Activated CD4-positive, alpha-beta T cell treated with anti-CD3 and anti-CD28 coated beads, Interleukin-2, amount 10 ng/mL, durations not matched to agents 24 days and 14 days (primary cell): ENCODE measurements at regions not wholly inside any gene's neighbourhood (a gene's known extent, or its start where the extent isn't known, plus 50 kb on each side); places are given as distances from the start of the nearest gene placed in this dataset.

Source experiments
- DNase-seq: peaks from one replicate; pipeline ENCODE4 v3.0.0; 2022
- H3K27ac Mint-ChIP-seq: one replicate; pipeline ENCODE4 v1.8.0; 2022; ENCODE audit warnings: mild to moderate bottlenecking, mixed read lengths
- H3K27me3 Mint-ChIP-seq: one replicate; pipeline ENCODE4 v1.8.0; 2022; ENCODE audit warnings: mixed read lengths
- H3K36me3 Mint-ChIP-seq: one replicate; pipeline ENCODE4 v1.8.0; 2022; ENCODE audit warnings: low read depth, mild to moderate bottlenecking, mixed read lengths
- H3K4me1 Mint-ChIP-seq: one replicate; pipeline ENCODE4 v1.8.0; 2021; ENCODE audit warnings: mixed read lengths
- H3K4me3 Mint-ChIP-seq: one replicate; pipeline ENCODE4 v1.8.0; 2022; ENCODE audit warnings: mild to moderate bottlenecking, moderate library complexity, mixed read lengths
- H3K9me3 Mint-ChIP-seq: one replicate; pipeline ENCODE4 v1.8.0; 2021; ENCODE audit warnings: mixed read lengths
- intact Hi-C: fragments of 100-400 bp; cut with micrococcal nuclease; formaldehyde crosslinking; loops from one replicate; pipeline ENCODE4 v1.15.1; 2023

DNA sequence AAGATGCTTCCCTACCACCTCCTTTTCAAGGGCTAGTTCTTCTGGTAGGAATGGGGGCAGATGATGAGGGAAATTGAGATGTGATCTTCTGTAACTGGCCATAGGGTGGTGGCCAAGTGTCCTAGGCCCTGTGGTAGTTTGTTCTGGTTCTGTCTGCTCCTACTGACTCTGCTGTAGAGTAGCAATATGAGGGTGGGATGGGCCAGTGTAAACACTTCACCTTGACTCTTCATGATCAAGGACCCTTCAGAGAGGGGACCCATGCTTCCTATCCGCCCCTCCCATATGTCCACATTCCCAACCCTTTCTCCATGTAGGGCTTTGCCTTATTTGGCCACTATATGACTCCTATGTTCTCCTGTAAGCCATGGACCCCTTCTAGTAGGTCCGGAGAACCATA is 230.3 kb upstream of the SESN3 start:
- intact Hi-C loops = no loop called here
- no peaks in the 10 kb centered on the region for H3K36me3 Mint-ChIP-seq
- H3K27ac Mint-ChIP-seq = no peak overlapping the region
- H3K9me3 Mint-ChIP-seq = peaks cover 15% of the 10 kb centered on the region
- H3K27me3 Mint-ChIP-seq = no peaks in the 10 kb centered on the region
- H3K4me1 Mint-ChIP-seq = no peaks in the 10 kb centered on the region
- H3K4me3 Mint-ChIP-seq = no peak overlapping the region
- peak; percentile 40 for DNase-seq

DNA sequence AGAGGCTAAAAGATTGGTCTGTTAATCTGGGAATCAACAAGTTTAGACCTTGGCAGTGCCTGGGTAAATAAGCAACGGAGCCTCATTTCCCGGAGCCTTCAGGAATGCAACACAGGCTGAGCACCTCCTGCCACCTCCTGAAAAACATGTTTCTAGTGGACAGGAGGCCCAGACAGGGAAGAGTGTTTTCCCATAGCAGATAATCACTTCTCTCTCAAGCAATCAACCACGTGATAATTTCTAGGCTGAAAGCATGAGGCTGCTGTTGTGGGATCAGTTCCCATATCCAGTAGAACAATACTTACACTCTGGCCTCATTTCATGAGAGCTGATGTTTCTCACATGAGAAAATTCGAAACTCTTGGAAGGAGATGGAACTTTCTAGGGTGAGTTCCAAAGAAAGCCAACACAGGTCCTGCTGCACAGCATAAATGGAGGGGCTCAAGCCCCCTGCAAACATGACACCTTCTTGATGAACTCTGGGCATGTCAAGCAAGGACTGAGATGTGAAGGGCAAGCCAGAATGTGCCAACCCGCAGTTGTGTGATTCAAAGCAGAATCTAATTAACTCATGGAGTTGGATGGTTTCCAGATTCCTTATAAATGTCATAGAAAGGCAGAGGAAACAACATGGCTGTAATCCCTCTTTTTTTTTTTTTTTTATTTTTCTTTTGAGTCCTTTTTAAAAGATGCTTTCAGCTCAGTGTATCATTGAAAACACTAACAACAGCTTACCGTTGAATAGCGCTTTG is 228.5 kb upstream of the SESN3 start:
- Mint-ChIP-seq H3K9me3 (peaks cover 21% of the 10 kb centered on the region), H3K4me3 (no peak overlapping the region), H3K27ac (no peak overlapping the region), H3K4me1 (peaks cover 9% of the 10 kb centered on the region), H3K27me3 (no peaks in the 10 kb centered on the region), H3K36me3 (no peaks in the 10 kb centered on the region)
- peak; percentile 25 for DNase-seq
- intact Hi-C loops = no loop called here

DNA sequence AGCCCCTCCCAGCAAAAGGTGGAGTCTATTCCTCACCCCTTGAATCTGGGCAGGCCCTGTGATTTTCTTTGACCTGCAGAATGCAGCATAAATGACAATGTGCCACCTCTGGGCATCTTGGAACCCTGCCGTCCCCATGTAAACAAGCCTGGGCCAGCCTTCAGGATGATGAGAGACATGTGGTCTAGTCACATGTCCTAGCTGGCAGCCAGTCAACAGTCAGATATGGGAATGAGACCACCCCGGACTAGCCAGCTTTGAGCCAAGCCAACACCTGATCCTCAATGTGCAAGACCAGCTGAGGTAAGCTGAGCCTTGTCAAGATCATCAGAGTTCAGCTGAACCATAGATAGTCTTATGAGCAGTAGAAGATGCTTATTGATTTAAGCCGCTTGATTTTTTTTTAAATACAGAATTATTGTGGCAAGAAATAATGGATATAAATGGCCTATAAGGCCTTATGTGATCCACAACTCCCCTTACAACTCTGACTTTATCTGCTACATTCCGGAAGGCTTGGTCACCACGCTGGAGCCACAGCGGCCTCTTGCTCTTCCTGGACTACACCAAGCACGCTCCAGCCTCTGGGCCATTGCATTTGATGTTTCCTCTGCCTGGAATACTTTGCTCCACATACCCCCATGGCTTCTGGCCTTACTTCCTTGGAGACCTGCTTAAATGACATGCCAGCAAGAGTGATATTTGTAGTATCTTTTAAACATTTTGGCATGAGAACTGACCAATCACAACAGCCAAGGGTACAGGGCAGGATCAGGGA is 225.9 kb upstream of the SESN3 start:
- intact Hi-C loops = no loop called here
- DNase-seq = no peak
- no peaks in the 10 kb centered on the region for H3K27me3 Mint-ChIP-seq
- H3K4me3 Mint-ChIP-seq = no peak overlapping the region
- no peak overlapping the region for H3K27ac Mint-ChIP-seq
- H3K36me3 Mint-ChIP-seq = no peaks in the 10 kb centered on the region
- H3K9me3 Mint-ChIP-seq = peaks cover 18% of the 10 kb centered on the region
- H3K4me1 Mint-ChIP-seq = peaks cover 9% of the 10 kb centered on the region

DNA sequence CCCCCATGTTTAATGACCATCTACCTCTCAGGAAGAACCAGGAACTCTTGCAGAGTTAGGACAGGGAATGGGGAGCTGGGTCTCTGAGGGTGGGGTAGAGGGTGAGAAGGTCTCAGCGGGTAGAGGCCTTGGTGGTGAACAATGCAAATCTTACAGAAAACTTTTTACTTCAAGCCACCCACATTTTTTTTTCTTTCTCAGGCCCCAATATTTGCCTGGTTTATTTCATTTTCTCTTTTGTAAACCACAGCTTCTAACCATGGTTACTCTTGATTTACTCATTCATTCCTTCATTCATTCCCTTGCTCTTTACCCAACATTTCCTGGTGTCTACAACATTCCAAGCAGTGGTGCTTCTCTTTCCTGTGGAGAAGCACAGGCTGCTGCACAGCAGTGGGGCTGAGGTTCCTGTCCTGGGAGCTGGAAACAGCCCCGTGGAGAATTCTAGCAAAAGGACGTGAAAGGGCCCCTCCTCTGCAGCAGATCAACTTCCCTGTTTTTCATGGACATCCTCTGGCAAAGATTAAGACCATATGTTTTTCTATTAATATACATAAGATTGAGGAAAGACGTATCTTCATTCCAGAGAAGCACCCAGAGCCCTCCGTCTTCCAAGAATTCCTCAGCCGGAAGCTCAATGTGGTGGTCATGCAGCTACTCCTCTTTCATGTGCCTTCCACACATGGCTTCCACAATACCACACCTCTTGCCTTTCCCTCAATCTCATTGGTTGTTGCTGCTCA is 224.4 kb upstream of the SESN3 start:
- peak; percentile 34 for DNase-seq
- H3K4me3 Mint-ChIP-seq = no peak overlapping the region
- H3K9me3 Mint-ChIP-seq = peaks cover 10% of the 10 kb centered on the region
- H3K27ac Mint-ChIP-seq = no peak overlapping the region
- no peaks in the 10 kb centered on the region for H3K36me3 Mint-ChIP-seq
- intact Hi-C loops = no loop called here
- H3K4me1 Mint-ChIP-seq = peaks cover 9% of the 10 kb centered on the region
- no peaks in the 10 kb centered on the region for H3K27me3 Mint-ChIP-seq

DNA sequence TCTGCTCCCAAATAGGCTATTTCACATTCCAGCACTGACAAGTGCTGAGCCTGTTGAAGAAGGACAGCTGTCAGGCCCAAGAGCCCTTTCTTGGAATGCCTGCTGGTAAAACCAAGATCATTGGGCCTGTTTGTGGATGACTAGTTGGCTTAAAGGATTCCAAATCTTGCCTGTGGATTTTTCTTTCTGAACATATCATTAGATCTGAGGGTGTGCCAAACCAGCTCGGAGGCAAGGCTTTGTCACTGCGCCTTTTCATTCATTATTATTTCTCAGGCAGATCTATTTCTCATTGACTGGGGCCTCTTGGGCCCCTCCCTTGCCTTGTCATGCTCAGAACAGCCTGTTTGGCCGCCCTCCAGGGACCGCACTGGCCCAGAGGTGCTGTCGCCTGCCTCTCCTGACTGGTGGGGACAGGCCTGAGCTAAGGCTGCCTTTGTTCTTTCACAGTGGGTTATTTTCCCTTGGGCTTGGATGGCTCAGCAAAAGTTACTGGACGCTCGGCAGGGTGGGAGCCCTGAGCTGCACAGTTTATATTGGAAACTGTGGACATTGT is 222.7 kb upstream of the SESN3 start:
- H3K4me1 Mint-ChIP-seq = peaks cover 9% of the 10 kb centered on the region

DNA sequence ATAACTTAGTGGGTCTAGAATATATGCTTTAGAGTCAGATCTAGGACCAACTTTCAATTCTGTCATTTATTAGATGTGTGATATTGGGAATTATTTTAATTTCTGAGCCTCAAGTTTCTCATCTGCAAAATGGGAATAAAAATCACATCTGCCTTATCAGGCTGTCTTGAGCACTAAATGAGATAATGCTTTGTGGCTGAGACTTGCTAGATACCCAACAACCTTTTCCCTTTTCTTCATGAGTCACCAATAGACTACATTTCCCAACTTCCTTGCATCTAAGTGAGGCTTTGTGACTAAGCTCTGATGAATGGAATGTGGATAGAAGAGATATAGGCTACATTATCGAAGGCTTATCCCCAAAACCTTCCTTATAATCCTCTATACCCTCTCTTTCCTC is 220.7 kb upstream of the SESN3 start:
- Mint-ChIP-seq H3K4me1 (peaks cover 9% of the 10 kb centered on the region), H3K27ac (no peak overlapping the region), H3K9me3 (peaks cover 11% of the 10 kb centered on the region), H3K36me3 (no peaks in the 10 kb centered on the region), H3K27me3 (no peaks in the 10 kb centered on the region), H3K4me3 (no peak overlapping the region)
- no peak for DNase-seq
- intact Hi-C loops = no loop called here

More for the DNA sequence above, 222.7 kb upstream of the SESN3 start:
- Mint-ChIP-seq H3K9me3 (peaks cover 11% of the 10 kb centered on the region), H3K27ac (no peak overlapping the region), H3K36me3 (no peaks in the 10 kb centered on the region), H3K4me3 (no peak overlapping the region), H3K27me3 (no peaks in the 10 kb centered on the region)
- intact Hi-C loops = no loop called here
- DNase-seq = peak; percentile 28

DNA sequence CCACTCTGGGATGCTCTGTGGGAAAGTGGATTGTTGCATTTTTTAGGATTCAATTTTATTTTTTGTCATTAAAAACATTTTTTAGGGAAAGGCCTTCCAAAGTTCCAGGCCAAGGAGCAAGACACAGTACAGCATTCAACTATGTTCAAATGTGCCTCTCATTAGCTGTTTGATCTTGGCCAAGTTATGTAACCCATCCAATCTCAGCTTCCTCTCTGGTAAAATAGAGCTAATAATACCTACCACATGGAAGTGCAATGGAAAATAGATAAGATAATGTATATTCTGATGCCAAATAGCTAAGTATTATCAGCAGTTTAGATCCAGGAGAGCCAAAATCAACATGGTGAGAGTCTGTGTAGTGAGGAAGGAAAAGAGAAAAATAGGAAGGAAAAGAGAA is 220.3 kb upstream of the SESN3 start:
- no peaks in the 10 kb centered on the region for H3K36me3 Mint-ChIP-seq
- no peak for DNase-seq
- H3K27me3 Mint-ChIP-seq = no peaks in the 10 kb centered on the region
- peaks cover 9% of the 10 kb centered on the region for H3K4me1 Mint-ChIP-seq
- intact Hi-C loops = no loop called here
- no peak overlapping the region for H3K27ac Mint-ChIP-seq
- H3K9me3 Mint-ChIP-seq = peaks cover 10% of the 10 kb centered on the region
- H3K4me3 Mint-ChIP-seq = no peak overlapping the region

DNA sequence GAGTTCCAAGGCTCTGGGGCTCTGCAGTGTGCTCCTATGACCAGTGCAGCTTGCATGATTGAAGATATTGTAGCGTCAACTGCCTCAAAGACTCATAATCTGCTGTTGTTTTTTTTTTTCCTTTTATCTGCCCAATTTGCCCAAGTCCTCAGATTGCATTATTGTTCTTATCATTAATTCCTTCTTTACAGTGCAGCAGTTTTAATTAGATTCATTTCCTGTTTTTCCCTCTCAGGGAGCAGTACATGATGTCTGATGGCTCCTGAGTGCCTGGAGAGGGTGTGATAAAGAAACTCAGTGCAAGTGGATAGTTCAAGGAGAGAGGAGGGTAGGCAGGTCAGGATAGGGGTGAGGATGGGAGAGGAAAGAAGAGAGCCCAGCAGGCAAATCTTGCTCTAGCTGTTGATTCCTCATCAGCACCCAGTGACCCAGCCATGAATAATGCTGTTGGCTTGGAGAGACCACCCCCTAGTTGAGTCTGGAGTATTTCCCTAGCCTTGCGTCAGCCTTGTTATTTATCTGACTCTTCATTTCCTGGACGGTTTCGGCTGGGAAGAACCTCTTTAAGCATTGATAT is 219.6 kb upstream of the SESN3 start:
- H3K36me3 Mint-ChIP-seq = no peaks in the 10 kb centered on the region
- intact Hi-C loops = no loop called here

DNA sequence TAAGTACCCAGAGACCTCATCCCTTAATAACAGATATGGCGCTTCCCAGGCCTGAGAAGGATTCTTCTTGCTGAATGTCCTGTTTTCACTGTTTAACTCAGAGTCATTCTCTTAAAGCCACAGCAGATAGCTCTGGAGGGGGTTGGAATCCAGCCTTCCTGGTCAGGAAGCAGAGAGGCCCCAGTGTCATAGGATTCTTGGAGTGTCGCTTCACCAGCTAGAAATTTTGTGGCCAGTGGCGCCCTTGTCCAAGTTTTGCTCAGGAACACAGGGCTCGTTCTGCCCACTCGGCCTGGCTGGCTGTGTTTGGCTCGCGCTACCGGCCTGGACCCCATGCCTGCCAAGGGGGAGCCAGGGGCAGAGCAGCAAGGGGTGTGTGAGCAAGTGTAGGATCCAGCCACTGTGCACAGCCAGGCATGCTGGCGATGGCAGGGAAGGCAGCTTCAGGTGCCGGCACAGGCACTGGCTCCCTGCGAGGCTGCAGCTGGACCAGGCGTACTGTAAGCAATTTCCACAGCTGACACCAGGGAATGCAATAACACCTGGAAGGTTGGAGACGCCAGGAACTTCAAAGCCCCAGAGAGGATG is 214.8 kb upstream of the SESN3 start:
- no peak for DNase-seq
- Mint-ChIP-seq H3K4me3 (no peak overlapping the region), H3K9me3 (peaks cover 5% of the 10 kb centered on the region), H3K36me3 (no peaks in the 10 kb centered on the region), H3K27me3 (no peaks in the 10 kb centered on the region), H3K4me1 (peaks cover 13% of the 10 kb centered on the region), H3K27ac (no peak overlapping the region)
- intact Hi-C loops = loop anchor here (10.0 kb wide), 1 partner anchor 101 kb away; no protein-coding TSS in a partner anchor

More for the DNA sequence above, 219.6 kb upstream of the SESN3 start:
- peaks cover 9% of the 10 kb centered on the region for H3K4me1 Mint-ChIP-seq
- no peak for DNase-seq
- no peak overlapping the region for H3K4me3 Mint-ChIP-seq
- no peaks in the 10 kb centered on the region for H3K27me3 Mint-ChIP-seq
- no peak overlapping the region for H3K27ac Mint-ChIP-seq
- peaks cover 5% of the 10 kb centered on the region for H3K9me3 Mint-ChIP-seq

DNA sequence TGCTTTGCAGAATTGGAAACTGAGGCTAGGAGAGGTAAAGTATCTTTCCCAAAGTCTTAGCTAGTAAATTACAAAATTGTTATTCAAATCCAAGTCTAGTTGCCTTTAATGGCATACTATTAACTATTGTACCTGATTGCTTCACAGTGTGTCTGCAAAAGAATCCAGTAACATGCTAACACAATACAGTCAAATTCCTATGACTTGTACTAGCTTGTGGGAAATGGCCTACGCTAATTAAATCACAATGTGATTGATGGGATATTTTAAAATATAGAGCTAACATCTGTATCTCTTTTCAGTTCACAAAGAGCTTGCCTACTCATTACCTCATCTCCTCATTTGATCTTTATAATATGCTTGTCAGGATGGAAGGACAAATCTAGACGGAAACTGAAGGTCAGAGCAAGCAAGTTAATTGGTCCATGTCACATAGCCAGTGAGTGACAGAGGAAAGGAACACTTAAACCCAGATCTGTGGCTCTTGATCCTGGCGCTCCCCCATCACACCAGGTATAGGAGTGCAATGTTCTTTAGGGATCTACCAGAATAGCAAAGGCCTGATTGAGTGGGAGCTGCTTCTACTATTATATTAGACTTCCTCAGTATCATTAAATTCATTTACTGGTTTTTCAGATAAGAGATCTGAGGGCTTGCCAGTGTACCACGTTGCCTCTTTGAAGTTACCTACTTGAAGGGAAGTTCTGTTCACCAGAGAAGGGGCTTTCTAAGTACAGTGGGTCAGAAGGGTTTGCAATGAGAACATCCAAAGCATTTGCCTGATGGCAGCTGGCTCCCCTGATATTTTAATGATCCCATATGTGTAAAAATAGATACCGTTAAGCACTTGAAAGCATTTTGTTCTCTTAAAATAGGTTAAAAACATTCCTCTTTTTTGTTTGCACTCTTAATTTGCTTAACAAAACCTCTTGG is 213.6 kb upstream of the SESN3 start:
- Mint-ChIP-seq H3K9me3 (peaks cover 2% of the 10 kb centered on the region), H3K27ac (no peak overlapping the region), H3K4me1 (peaks cover 13% of the 10 kb centered on the region), H3K27me3 (no peaks in the 10 kb centered on the region), H3K36me3 (no peaks in the 10 kb centered on the region), H3K4me3 (no peak overlapping the region)
- DNase-seq = no peak
- intact Hi-C loops = loop anchor here (10.0 kb wide), 1 partner anchor 100 kb away; no protein-coding TSS in a partner anchor

DNA sequence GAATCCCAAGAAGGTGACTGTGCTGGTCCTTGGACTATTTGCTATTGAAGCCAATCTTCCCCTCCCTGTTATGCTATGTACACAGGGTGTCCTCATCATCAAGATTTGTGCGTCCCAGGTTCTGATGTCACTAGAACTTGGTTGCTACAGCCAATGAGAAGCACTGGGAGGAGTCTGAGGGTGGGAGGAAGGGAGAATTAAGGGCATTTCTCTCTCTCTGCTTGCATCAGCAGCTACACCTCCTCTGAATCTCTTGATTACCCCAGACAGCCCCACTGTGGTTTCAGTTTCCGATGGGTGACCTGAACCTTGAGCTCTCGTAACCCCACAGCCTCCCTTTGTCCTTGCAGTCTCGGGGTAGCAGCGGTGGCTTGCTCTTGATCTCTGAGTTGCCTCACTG is 212.4 kb upstream of the SESN3 start:
- DNase-seq = peak; percentile 66
- no peak overlapping the region for H3K27ac Mint-ChIP-seq
- peaks cover 13% of the 10 kb centered on the region for H3K4me1 Mint-ChIP-seq
- no peak overlapping the region for H3K4me3 Mint-ChIP-seq
- no peaks in the 10 kb centered on the region for H3K36me3 Mint-ChIP-seq
- intact Hi-C loops = loop anchor here (10.0 kb wide), 1 partner anchor 99 kb away; no protein-coding TSS in a partner anchor
- H3K9me3 Mint-ChIP-seq = no peaks in the 10 kb centered on the region
- no peaks in the 10 kb centered on the region for H3K27me3 Mint-ChIP-seq

DNA sequence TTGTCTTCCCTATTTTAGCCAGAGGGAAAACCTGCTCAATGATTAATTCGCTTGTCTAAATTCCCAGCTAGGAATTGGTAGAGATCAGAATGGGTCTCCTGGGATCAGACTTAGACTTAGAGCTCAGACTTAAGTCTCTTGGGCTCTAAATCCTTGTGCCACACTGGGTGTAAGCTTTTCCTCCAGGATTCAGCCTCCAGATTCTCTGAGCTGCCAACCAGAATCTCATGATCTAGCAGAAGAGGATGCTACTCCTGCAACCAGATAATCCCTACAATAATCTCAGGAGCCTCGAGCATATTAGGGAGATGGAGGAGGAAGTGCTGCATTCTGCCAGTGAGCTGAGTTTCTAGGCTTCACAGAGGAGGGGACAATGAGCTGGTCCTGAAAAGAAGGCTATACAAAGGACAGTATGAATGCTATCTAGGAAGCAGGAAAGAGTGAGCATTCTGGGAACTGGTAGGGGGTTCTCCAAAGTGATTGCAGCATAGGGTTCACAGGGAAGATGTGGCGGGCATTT is 211.6 kb upstream of the SESN3 start:
- intact Hi-C loops = loop anchor here (10.0 kb wide), 1 partner anchor 98 kb away; no protein-coding TSS in a partner anchor
- DNase-seq = no peak
- no peaks in the 10 kb centered on the region for H3K36me3 Mint-ChIP-seq
- H3K27ac Mint-ChIP-seq = no peak overlapping the region
- H3K9me3 Mint-ChIP-seq = no peaks in the 10 kb centered on the region
- peaks cover 13% of the 10 kb centered on the region for H3K4me1 Mint-ChIP-seq
- no peaks in the 10 kb centered on the region for H3K27me3 Mint-ChIP-seq
- no peak overlapping the region for H3K4me3 Mint-ChIP-seq
